ENCODE measurements at regions not wholly inside any gene's neighbourhood (a gene's known extent, or its start where the extent isn't known, plus 50 kb on each side); places are given as distances from the start of the nearest gene placed in this dataset.

DNA sequence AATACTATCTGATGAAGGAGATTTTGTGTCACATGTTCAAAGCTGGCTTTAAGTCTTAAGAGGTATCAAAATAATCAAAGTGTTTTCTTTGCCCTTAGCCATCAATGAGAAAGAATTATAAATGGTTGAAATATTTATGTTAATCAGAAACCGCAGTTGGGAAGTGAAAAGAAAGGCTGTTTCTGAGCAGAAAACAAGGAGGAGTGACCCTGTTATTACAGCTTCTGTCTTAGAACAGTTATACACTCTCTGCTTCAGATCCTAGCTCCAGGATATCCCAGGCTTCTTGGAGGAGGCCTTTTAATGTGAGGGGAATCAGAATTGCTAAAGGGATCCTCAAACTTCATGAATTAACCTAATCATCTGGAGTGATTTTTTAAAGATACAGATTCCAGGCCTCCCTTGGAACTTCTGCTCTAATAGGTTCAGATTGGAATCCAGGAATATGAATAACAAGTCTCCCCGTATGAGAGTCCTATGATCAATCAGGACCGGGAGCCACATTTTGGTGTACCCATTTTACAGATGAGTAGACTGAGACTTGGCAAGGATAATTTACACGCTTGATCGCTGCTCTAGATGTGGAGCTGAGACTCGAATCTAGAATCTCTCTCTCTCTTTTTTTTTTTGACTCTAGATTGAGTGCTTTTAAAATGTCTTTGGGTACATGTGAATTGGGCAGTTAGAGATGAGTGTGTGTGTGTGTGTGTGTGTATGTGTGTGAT is 50.8 kb upstream of the JAG1 start:
- no peak for TF ChIP-seq POLR2A (IDR thresholded peaks at IDR 0.05)
- TF ChIP-seq, protein P1, sequence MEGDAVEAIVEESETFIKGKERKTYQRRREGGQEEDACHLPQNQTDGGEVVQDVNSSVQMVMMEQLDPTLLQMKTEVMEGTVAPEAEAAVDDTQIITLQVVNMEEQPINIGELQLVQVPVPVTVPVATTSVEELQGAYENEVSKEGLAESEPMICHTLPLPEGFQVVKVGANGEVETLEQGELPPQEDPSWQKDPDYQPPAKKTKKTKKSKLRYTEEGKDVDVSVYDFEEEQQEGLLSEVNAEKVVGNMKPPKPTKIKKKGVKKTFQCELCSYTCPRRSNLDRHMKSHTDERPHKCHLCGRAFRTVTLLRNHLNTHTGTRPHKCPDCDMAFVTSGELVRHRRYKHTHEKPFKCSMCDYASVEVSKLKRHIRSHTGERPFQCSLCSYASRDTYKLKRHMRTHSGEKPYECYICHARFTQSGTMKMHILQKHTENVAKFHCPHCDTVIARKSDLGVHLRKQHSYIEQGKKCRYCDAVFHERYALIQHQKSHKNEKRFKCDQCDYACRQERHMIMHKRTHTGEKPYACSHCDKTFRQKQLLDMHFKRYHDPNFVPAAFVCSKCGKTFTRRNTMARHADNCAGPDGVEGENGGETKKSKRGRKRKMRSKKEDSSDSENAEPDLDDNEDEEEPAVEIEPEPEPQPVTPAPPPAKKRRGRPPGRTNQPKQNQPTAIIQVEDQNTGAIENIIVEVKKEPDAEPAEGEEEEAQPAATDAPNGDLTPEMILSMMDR (IDR thresholded peaks at IDR 0.05): no peak
- intact Hi-C loops (cut with DNase I): no loop called here
- H3K27ac ChIP-seq: no peak overlapping the region

DNA sequence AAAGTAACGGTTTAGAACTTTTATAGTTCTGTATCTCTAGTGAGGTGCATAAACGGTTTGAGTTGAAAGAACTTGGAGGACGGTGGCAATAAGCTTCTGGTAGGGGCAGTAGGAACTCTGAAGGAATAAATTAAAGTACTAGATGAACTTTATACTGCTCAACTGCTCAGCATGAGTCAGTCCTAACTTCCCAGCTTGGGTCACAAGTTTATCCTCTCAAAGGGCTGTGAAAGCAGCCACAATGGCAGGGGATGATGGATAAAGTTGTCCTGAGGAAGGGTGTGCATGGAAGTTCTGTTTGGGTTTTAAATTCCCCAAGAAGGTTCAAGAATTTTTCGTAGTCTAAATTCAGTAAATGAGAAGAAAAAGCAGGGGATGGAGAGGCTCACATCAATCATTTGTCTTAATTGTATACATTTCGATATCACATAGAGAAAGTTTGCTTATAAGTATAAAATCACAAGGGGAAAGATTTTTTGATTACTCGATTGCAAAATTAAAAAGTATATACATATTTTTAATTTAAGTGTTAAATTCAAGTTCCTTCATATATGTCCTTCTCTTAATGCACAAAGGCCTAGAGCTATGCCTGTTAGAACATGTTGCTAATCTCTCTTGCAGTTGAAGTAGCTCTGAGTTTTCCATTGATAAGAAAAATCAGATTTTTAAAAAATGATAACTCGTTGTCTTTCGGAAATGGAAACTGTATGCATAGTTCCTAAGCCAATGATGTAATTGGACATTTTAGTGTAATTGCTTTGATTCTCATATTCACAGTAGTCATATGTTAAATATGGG is 55.3 kb upstream of the JAG1 start:
- H3K9me3 ChIP-seq: peaks cover 0 to 5% (median 0%) of the 10 kb centered on the region in 12 donors
- H3K4me3 ChIP-seq: no peak overlapping the region
- DNase-seq: no peak
- no peak for ATAC-seq
- no peaks in the 10 kb centered on the region for H3K36me3 ChIP-seq
- intact Hi-C loops (cut with DNase I): no loop called here
- TF ChIP-seq POLR2A (IDR thresholded peaks at IDR 0.05): no peak
- TF ChIP-seq, protein P1 (IDR thresholded peaks at IDR 0.05): no peak
- H3K27ac ChIP-seq: no peak overlapping the region
- peaks cover 0 to 10% (median 0%) of the 10 kb centered on the region in 12 donors for H3K4me1 ChIP-seq
- 90 to 92% (median 91%) methylated on average over 8 of the region's 8 CpGs for WGBS, 4 donors
- no peaks in the 10 kb centered on the region for H3K27me3 ChIP-seq

More for the DNA sequence above, 50.8 kb upstream of the JAG1 start:
- no peaks in the 10 kb centered on the region for H3K9me3 ChIP-seq
- WGBS, 4 donors: 94 to 96% (median 94%) methylated on average over 6 of the region's 6 CpGs
- ATAC-seq (no peak), DNase-seq (no peak)
- peaks cover 0 to 31% (median 10%) of the 10 kb centered on the region in 12 donors for H3K4me1 ChIP-seq
- no peaks in the 10 kb centered on the region for H3K27me3 ChIP-seq
- H3K4me3 ChIP-seq: no peak overlapping the region
- no peaks in the 10 kb centered on the region for H3K36me3 ChIP-seq

DNA sequence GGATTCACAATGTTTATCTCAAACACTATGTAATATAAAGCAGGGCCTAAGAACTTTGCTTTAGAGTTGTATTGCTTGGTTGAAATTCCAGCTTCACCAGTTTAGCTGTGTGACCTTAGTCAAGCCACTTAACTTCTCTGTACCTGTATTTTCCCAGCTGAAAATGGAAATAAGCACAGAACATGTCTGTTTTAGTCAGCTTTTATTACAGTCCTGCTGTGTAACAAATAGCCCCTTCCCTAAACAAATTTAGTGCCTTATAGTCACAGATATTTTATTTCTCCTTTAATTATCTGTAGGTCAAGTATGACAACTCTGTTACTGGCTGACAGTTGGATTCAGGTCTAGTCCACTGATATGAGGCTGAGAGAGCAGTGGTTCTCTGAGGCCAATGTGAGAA is 56.0 kb upstream of the JAG1 start:
- Histone ChIP-seq H3K4me1 (peaks cover 0 to 10% (median 0%) of the 10 kb centered on the region in 12 donors), H3K9me3 (peaks cover 0 to 5% (median 0%) of the 10 kb centered on the region in 12 donors), H3K27me3 (no peaks in the 10 kb centered on the region), H3K4me3 (no peak overlapping the region), H3K27ac (no peak overlapping the region), H3K36me3 (no peaks in the 10 kb centered on the region)
- intact Hi-C loops (cut with DNase I): no loop called here
- no peak for DNase-seq
- no peak for ATAC-seq
- TF ChIP-seq POLR2A (IDR thresholded peaks at IDR 0.05): no peak
- TF ChIP-seq, protein P1 (IDR thresholded peaks at IDR 0.05): no peak

DNA sequence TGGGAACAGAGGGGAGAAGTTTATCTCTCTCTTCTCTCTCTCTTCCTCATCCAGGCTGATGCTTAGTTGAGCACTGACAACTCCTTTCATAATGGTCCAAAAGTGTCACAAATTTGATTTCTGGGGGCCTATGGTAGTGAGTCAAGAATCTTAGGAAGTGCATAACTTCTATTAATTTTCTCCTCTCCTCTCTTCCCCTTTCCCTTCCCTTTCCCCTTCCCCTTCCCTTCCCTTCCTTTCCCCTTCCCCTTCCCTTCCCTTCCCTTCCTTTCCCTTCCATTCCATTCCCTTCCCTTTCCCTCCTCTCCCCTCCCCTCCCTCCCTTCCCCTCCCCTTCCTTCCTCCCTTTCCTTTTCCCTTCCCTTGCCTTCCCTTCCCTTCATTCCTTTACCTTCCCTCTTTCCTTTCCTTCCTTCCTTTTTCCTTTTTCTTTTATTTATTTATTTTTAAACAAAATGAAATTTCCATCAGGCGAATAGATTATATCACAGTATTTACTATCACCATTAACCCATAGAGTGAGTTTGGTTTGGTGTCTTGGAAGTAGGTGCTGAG is 56.9 kb upstream of the JAG1 start:
- DNase-seq (no peak), ATAC-seq (no peak)
- Histone ChIP-seq H3K27ac (no peak overlapping the region), H3K36me3 (no peaks in the 10 kb centered on the region), H3K27me3 (no peaks in the 10 kb centered on the region), H3K4me3 (no peak overlapping the region), H3K9me3 (peaks cover 0 to 5% (median 0%) of the 10 kb centered on the region in 12 donors), H3K4me1 (peaks cover 0 to 19% (median 0%) of the 10 kb centered on the region in 12 donors)
- intact Hi-C loops (cut with DNase I): no loop called here
- no peak for TF ChIP-seq POLR2A (IDR thresholded peaks at IDR 0.05)
- TF ChIP-seq, protein P1 (IDR thresholded peaks at IDR 0.05): no peak
- 92 to 98% (median 95%) methylated on average over 1 of the region's 1 CpG for WGBS, 4 donors
